ENCODE measurements at regions not wholly inside any gene's neighbourhood (a gene's known extent, or its start where the extent isn't known, plus 50 kb on each side); places are given as distances from the start of the nearest gene placed in this dataset.
"Not testable (repeated sequence)": the region's sequence is repeated elsewhere in the genome, so short reads cannot be mapped to it uniquely, and the experiment has no call there.

GRCh38 chr5:17416374-17416773 is 81.7 kb upstream of the TAF11L2 start:
- DNase-seq; in situ Hi-C loops (cut with HindIII; ENCODE audit: low pct_ligation_motif_present, low pct_unique_long_range_greater_than_20kb, low sequenced_read_pairs): not testable (repeated sequence)

- in situ Hi-C loops (cut with HindIII; ENCODE audit: low pct_ligation_motif_present, low pct_unique_long_range_greater_than_20kb, low sequenced_read_pairs), result no loop called here
- no peak for DNase-seq
Observed at GRCh38 chr5:17424674-17425073, 73.4 kb upstream of the TAF11L2 start.

GRCh38 chr5:17425385-17426070 is 72.5 kb upstream of the TAF11L2 start:
- no peak for DNase-seq
- in situ Hi-C loops (cut with HindIII; ENCODE audit: low pct_ligation_motif_present, low pct_unique_long_range_greater_than_20kb, low sequenced_read_pairs), result no loop called here

GRCh38 chr5:17426104-17426749 is 71.8 kb upstream of the TAF11L2 start:
- in situ Hi-C loops (cut with HindIII; ENCODE audit: low pct_ligation_motif_present, low pct_unique_long_range_greater_than_20kb, low sequenced_read_pairs), result no loop called here

GRCh38 chr5:17428176-17428800 is 69.7 kb upstream of the TAF11L2 start:
- no peak for DNase-seq
- in situ Hi-C loops (cut with HindIII; ENCODE audit: low pct_ligation_motif_present, low pct_unique_long_range_greater_than_20kb, low sequenced_read_pairs), result no loop called here

More at GRCh38 chr5:17426104-17426749, 71.8 kb upstream of the TAF11L2 start:
- DNase-seq, result no peak

- DNase-seq, result no peak
- in situ Hi-C loops (cut with HindIII; ENCODE audit: low pct_ligation_motif_present, low pct_unique_long_range_greater_than_20kb, low sequenced_read_pairs), result no loop called here
Observed at GRCh38 chr5:17429353-17429752, 68.7 kb upstream of the TAF11L2 start.

GRCh38 chr5:17430241-17430640 is 67.8 kb upstream of the TAF11L2 start:
- DNase-seq, result no peak
- in situ Hi-C loops (cut with HindIII; ENCODE audit: low pct_ligation_motif_present, low pct_unique_long_range_greater_than_20kb, low sequenced_read_pairs), result no loop called here

- no peak for DNase-seq
- in situ Hi-C loops (cut with HindIII; ENCODE audit: low pct_ligation_motif_present, low pct_unique_long_range_greater_than_20kb, low sequenced_read_pairs), result no loop called here
Observed at GRCh38 chr5:17431272-17432050, 66.6 kb upstream of the TAF11L2 start.

- in situ Hi-C loops (cut with HindIII; ENCODE audit: low pct_ligation_motif_present, low pct_unique_long_range_greater_than_20kb, low sequenced_read_pairs), result no loop called here
Observed at GRCh38 chr5:17432569-17432968, 65.5 kb upstream of the TAF11L2 start.

GRCh38 chr5:17433406-17433805 is 64.6 kb upstream of the TAF11L2 start:
- in situ Hi-C loops (cut with HindIII; ENCODE audit: low pct_ligation_motif_present, low pct_unique_long_range_greater_than_20kb, low sequenced_read_pairs), result no loop called here
- no peak for DNase-seq

More at GRCh38 chr5:17432569-17432968, 65.5 kb upstream of the TAF11L2 start:
- no peak for DNase-seq

GRCh38 chr5:17434982-17435381 is 63.0 kb upstream of the TAF11L2 start:
- in situ Hi-C loops (cut with HindIII; ENCODE audit: low pct_ligation_motif_present, low pct_unique_long_range_greater_than_20kb, low sequenced_read_pairs), result no loop called here
- no peak for DNase-seq

GRCh38 chr5:17436350-17436749 is 61.7 kb upstream of the TAF11L2 start:
- in situ Hi-C loops (cut with HindIII; ENCODE audit: low pct_ligation_motif_present, low pct_unique_long_range_greater_than_20kb, low sequenced_read_pairs), result no loop called here
- no peak for DNase-seq

GRCh38 chr5:17436761-17437221 is 61.2 kb upstream of the TAF11L2 start:
- in situ Hi-C loops (cut with HindIII; ENCODE audit: low pct_ligation_motif_present, low pct_unique_long_range_greater_than_20kb, low sequenced_read_pairs), result no loop called here
- no peak for DNase-seq

GRCh38 chr5:17438027-17438426 is 60.0 kb upstream of the TAF11L2 start:
- in situ Hi-C loops (cut with HindIII; ENCODE audit: low pct_ligation_motif_present, low pct_unique_long_range_greater_than_20kb, low sequenced_read_pairs), result no loop called here
- no peak for DNase-seq

GRCh38 chr5:17439956-17440355 is 58.1 kb upstream of the TAF11L2 start:
- in situ Hi-C loops (cut with HindIII; ENCODE audit: low pct_ligation_motif_present, low pct_unique_long_range_greater_than_20kb, low sequenced_read_pairs), result no loop called here
- DNase-seq, result no peak

GRCh38 chr5:17440766-17441165 is 57.3 kb upstream of the TAF11L2 start:
- in situ Hi-C loops (cut with HindIII; ENCODE audit: low pct_ligation_motif_present, low pct_unique_long_range_greater_than_20kb, low sequenced_read_pairs), result no loop called here
- DNase-seq, result no peak

GRCh38 chr5:17441351-17441750 is 56.7 kb upstream of the TAF11L2 start:
- DNase-seq, result no peak
- in situ Hi-C loops (cut with HindIII; ENCODE audit: low pct_ligation_motif_present, low pct_unique_long_range_greater_than_20kb, low sequenced_read_pairs), result no loop called here

GRCh38 chr5:17443333-17444130 is 54.5 kb upstream of the TAF11L2 start:
- DNase-seq, result no peak
- in situ Hi-C loops (cut with HindIII; ENCODE audit: low pct_ligation_motif_present, low pct_unique_long_range_greater_than_20kb, low sequenced_read_pairs), result no loop called here

Measured in ACHN (cell line).